Stimulated activated naive CD8-positive, alpha-beta T cell treated with anti-CD3 and anti-CD28 coated beads, Interleukin-15, Interleukin-2, amounts not matched to agents 100 ng/mL and 50 ng/mL, for 24 hours (primary cell): ENCODE measurements at regions not wholly inside any gene's neighbourhood (a gene's known extent, or its start where the extent isn't known, plus 50 kb on each side); places are given as distances from the start of the nearest gene placed in this dataset.
"Not testable (repeated sequence)": the region's sequence is repeated elsewhere in the genome, so short reads cannot be mapped to it uniquely, and the experiment has no call there.

Experiments used
- H3K27ac Mint-ChIP-seq: one replicate; pipeline ENCODE4 v1.8.0; 2021; ENCODE audit warnings: mild to moderate bottlenecking, mixed read lengths
- H3K27me3 Mint-ChIP-seq: one replicate; pipeline ENCODE4 v1.8.0; 2021; ENCODE audit warnings: mixed read lengths
- H3K36me3 Mint-ChIP-seq: one replicate; pipeline ENCODE4 v1.8.0; 2021; ENCODE audit warnings: low read depth, mixed read lengths
- H3K4me1 Mint-ChIP-seq: one replicate; pipeline ENCODE4 v1.8.0; 2021; ENCODE audit warnings: low read depth, mixed read lengths
- H3K4me3 Mint-ChIP-seq: one replicate; pipeline ENCODE4 v1.8.0; 2021; ENCODE audit warnings: mild to moderate bottlenecking, mixed read lengths
- H3K9me3 Mint-ChIP-seq: one replicate; pipeline ENCODE4 v1.8.0; 2021; ENCODE audit warnings: mixed read lengths

DNA sequence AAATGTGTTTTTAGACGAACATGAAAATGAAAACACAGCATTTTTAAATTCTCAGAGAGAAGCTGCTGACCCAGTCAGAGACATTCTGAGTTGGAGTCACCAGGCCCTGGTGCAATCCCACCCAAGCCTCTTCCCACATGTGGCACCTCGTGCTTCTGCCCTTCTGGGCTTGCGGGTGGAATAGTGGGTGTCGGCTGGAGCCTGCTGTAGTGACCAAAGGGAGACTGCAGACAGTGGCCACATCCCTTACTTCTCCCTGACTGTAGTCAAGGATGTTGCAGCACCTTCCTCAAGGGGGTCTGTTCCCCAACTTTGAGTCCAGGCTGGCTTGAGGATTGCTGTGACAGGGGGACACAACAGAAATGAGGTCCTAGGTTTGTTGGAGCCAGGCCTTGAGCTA, 104.4 kb upstream of the GLI2 start:
- Mint-ChIP-seq H3K4me3 (no peak overlapping the region), H3K36me3 (no peaks in the 10 kb centered on the region), H3K4me1 (no peaks in the 10 kb centered on the region), H3K27ac (no peak overlapping the region), H3K27me3 (no peaks in the 10 kb centered on the region), H3K9me3 (no peaks in the 10 kb centered on the region)

DNA sequence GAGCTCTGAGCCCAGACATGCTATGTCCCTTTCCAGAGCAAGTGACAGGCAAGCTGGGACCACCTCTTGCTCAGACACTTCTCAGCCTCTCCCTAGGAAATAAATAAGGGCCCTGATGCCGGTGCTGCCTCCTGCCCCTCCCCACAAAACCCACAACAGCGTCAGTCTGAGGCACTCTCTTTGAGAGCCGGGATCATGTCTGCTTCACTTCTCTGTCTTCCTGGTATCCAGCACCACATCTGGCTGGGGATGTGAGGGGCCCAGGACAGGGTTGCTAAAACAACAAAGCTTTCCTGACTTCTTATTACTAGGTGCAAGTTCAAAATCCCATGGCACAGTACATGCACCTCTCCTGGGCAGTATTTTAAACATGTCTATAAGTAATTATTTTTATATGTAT, 103.9 kb upstream of the GLI2 start:
- Mint-ChIP-seq H3K27me3 (no peaks in the 10 kb centered on the region), H3K36me3 (no peaks in the 10 kb centered on the region), H3K9me3 (no peaks in the 10 kb centered on the region), H3K4me1 (no peaks in the 10 kb centered on the region), H3K27ac (no peak overlapping the region), H3K4me3 (no peak overlapping the region)

DNA sequence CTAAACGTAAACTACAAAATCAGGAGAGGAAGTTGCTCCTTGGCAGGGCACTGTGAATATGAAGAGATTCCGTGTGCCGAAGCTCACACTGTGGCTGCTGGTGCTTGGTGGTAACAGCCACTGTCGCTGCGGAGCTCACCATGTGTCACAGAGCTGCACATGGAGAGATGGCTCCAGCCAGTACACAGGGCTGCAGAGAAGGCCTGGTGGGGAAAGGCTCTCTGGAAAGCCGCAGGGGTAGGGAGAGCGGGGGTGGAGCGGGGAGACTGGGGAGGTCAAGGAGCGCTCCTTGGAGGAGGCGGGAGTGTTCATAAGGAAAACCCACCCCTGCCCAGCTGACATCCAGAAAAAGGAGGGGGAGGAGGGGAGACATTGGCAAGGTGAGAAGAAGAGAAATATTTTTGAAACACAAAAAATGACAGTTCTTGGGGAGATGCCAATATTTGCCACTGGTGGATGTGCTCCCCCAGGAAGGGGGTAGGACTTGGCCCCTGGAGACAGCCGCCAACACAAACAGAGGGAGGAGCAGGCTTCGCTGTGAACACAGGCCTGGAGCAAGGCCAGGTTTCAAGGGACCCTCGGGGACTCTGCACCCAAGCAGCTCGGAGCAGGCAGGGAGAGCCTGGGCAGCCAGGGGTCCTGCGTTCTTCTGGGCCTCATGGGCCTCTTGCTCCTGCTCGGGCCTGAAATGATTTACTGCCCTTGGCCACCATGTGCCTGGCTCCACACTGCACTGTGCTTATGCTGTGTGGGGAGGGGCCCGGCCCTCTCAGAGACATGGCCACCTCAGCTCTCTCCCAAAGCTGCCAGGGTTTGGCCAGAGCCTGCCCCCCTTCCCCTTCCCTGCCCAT, 102.6 kb upstream of the GLI2 start:
- no peaks in the 10 kb centered on the region for H3K36me3 Mint-ChIP-seq
- no peaks in the 10 kb centered on the region for H3K4me1 Mint-ChIP-seq
- no peak overlapping the region for H3K27ac Mint-ChIP-seq
- H3K27me3 Mint-ChIP-seq: no peaks in the 10 kb centered on the region
- no peaks in the 10 kb centered on the region for H3K9me3 Mint-ChIP-seq
- no peak overlapping the region for H3K4me3 Mint-ChIP-seq

DNA sequence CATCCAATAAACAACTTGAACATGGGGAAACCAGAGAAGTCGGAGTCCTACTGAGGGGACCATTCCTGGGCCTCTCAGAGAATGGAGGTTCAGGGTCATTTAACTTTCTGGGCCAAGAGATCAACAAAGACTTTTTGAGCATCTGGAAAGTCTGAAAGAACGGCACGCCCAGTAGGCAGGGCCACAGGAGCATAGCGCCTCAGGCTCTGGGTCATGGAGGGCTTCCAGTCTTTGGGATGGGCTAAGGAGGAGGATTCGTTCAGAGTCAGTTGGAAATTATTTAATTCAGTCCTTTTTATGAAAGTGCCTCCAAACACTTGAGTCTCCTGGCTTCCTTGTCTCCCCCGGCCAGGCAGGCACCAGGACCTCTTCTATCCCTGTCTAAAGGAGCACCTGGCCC, 101.1 kb upstream of the GLI2 start:
- Mint-ChIP-seq H3K36me3 (no peaks in the 10 kb centered on the region), H3K27me3 (no peaks in the 10 kb centered on the region), H3K4me3 (no peak overlapping the region), H3K27ac (no peak overlapping the region), H3K4me1 (no peaks in the 10 kb centered on the region), H3K9me3 (no peaks in the 10 kb centered on the region)

DNA sequence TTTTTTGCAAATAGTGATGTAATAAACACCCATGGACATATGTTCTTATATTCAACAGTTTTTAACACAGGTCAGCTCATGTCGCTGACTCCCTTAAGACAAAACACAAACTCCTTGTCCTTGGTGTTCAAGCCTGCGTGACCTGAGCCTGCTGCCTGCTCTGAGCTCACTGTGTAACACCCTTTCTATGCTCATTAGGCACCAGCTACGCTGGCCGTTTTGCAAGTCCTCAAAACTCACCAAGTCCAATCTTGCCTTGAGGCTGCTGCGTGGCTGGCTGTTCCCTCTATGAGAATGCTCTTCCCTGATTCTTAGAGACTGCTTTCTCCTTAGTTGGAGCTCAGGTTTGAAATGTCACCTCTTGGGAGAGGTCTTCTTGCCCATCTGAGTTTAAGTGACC, 100.5 kb upstream of the GLI2 start:
- Mint-ChIP-seq H3K36me3 (no peaks in the 10 kb centered on the region), H3K4me3 (no peak overlapping the region), H3K27ac (no peak overlapping the region), H3K27me3 (no peaks in the 10 kb centered on the region), H3K9me3 (no peaks in the 10 kb centered on the region), H3K4me1 (no peaks in the 10 kb centered on the region)

DNA sequence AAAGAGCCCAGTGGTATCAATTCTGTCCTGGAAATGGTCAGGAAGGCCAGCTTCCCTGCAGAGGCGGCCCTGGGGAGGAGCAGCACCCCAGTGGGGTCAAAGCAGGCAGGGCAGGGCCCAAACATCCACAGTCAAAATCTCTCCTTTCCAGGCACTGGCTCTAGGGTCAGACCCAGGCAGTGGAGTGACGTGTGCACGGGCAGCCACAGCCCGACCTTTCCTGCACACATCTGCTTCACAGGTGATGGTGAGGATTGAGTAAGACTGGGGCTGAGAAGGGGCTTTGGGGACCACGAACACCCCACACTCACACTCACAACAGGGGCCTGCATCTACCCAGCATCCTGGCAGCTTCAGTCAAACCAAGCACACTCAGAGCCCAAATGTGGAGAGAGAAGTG, 97.8 kb upstream of the GLI2 start:
- Mint-ChIP-seq H3K9me3 (no peaks in the 10 kb centered on the region), H3K4me1 (no peaks in the 10 kb centered on the region), H3K27ac (no peak overlapping the region), H3K27me3 (no peaks in the 10 kb centered on the region), H3K36me3 (no peaks in the 10 kb centered on the region), H3K4me3 (no peak overlapping the region)

DNA sequence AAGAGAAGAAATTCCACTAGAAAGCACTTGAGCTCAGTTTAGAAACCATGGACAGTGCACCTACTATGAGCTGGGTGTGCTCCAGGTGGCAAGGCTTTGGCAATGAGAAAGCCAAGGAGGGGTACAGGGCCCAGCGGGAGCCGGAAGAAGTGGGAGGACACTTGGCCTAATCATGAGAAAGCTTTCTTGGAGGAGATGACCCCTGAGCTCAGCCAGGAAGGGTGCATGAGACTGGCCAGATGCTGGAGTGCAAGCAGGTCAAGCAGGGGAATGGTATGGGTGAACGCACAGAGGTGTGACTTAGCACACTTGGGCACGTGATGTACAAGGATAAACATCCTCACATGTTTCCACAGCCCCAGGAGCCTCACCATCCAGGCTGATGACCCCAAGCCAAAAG, 97.2 kb upstream of the GLI2 start:
- Mint-ChIP-seq H3K27me3 (no peaks in the 10 kb centered on the region), H3K9me3 (no peaks in the 10 kb centered on the region), H3K36me3 (no peaks in the 10 kb centered on the region), H3K4me3 (no peak overlapping the region), H3K27ac (no peak overlapping the region), H3K4me1 (no peaks in the 10 kb centered on the region)

DNA sequence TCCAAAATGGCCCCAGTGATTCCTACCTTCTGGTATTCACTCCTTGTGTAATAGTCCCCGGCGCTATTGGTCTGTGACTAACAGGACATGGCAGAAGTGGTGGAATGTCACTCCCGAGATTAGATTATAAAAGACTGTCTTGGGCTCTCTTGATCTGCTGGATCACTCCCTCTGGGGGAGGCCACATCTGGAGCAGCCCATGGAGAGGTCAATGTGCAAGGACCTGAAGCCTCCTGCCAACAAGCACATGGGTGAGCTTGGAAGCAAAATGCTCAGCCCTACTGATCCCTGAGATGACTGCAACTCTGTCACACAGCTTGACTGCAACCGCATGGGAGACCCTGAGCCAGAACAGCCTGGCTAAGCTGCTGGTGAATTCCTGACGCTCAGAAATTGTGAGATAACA, 94.3 kb upstream of the GLI2 start:
- Mint-ChIP-seq H3K4me3 (no peak overlapping the region), H3K9me3 (no peaks in the 10 kb centered on the region), H3K4me1 (no peaks in the 10 kb centered on the region), H3K36me3 (no peaks in the 10 kb centered on the region), H3K27ac (no peak overlapping the region), H3K27me3 (peaks cover 6% of the 10 kb centered on the region)

DNA sequence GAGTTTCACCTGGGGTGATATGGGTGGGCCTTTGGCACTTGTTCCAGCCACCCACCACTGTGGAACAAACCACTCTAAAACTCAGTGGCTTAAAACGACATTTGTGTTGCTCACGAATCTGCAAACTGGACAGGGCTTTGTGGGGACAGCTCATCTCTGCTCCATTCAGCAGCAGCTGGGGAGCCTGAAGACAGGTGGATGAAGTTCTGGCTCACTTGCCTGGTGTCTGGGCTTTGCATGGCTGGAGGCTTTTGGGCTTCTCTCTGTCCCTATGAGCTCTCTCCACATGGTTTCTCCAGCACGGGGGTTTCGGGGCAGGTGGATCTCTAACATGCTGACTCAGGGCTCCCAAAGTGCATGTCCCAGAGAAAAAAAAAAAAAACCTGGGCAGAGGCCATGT, 93.0 kb upstream of the GLI2 start:
- Mint-ChIP-seq H3K27me3 (peaks cover 6% of the 10 kb centered on the region), H3K4me1 (no peaks in the 10 kb centered on the region), H3K27ac (no peak overlapping the region), H3K9me3 (no peaks in the 10 kb centered on the region), H3K36me3 (no peaks in the 10 kb centered on the region), H3K4me3 (no peak overlapping the region)

DNA sequence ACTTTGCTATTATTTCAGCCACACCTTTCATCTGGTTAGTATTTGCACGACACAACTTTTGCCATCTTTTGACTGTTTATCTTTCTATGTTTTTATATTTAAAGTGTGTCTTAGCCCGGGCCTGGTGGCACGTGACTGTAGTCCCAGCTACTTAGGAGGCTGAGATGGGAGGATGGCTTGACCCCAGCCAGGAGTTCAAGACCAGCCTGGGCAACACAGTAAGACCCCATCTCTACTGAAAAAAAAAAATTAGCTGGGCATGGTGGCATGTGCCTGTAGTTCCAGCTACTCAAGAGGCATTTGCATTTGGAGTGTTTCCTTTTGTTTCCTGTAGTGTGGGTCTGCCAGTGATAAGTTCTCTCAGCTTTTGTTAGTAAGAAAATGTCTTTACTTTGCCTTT, 88.7 kb upstream of the GLI2 start:
- no peak overlapping the region for H3K27ac Mint-ChIP-seq
- H3K4me3 Mint-ChIP-seq: no peak overlapping the region
- H3K9me3 Mint-ChIP-seq: peaks cover 14% of the 10 kb centered on the region
- peaks cover 9% of the 10 kb centered on the region for H3K27me3 Mint-ChIP-seq
- H3K4me1 Mint-ChIP-seq: no peaks in the 10 kb centered on the region
- H3K36me3 Mint-ChIP-seq: peaks cover 5% of the 10 kb centered on the region

DNA sequence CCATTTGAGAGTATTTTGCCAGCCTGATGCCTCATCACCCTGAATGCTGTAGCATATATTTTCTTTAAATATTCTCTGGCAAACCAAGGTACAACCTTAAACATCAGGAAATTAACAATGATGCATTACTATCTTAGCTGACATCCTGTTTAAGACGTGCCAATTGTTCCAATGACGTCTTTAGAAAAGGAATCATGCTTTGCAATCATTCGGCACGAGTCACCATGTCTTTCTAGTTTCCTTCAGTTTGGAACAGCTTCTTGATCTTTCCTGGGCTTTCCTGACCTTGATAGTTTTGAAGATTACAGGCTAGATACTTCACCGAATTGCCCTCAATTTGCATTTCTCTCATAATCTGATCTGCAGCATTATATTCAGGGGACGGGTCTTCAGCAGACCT, 88.2 kb upstream of the GLI2 start:
- Mint-ChIP-seq H3K27me3 (peaks cover 11% of the 10 kb centered on the region), H3K27ac (no peak overlapping the region), H3K9me3 (peaks cover 14% of the 10 kb centered on the region), H3K4me3 (no peak overlapping the region), H3K4me1 (no peaks in the 10 kb centered on the region), H3K36me3 (peaks cover 5% of the 10 kb centered on the region)

DNA sequence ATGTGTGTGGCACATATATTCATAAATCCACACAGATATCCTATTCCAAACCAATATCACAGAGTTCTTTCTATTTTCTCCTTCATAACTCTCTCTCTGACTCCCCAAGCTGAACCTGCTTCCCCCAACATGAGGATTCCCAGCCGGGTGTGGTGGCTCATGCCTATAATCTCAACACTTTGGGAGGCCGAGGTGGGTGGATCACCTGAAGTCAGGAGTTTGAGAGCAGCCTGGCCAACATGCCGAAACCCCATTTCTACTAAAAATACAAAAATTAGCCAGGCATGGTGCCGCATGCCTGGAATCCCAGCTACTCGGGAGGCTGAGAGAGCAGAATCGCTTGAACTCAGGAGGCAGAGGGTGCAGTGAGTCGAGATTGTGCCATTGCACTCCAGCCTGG, 86.3 kb upstream of the GLI2 start:
- not testable (repeated sequence) for H3K4me3 Mint-ChIP-seq, H3K27ac Mint-ChIP-seq, H3K4me1 Mint-ChIP-seq, H3K36me3 Mint-ChIP-seq
- H3K27me3 Mint-ChIP-seq: peaks cover 29% of the 10 kb centered on the region
- peaks cover 19% of the 10 kb centered on the region for H3K9me3 Mint-ChIP-seq

DNA sequence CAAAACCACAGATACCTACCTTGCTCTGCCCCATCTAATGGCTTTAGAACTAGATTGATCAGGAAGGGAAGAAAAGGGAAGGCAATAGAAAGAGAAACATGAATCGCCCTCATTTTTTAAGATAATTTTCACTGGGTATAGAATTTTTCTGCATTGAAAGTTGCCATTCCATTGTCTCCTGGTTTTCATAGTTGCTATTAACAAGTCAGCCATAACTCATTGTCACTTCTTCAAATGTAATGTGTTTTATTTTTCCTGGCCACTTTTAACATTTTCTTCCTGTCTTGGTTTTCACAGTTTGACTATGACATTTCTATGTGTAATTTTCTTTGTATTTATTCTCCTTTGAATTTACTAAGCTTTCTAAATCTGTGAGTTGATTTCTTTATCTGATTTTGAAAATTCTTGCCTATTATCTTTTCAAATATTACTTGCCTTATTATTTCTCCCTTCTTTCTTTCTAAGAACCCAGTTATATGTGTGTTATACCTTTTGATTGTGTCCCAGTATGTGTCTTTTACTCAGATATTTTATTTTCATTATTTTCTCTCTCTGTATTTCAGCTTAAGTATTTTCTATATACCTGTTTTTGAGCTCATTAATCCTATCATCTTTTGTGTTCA, 85.5 kb upstream of the GLI2 start:
- Mint-ChIP-seq H3K4me1 (no peaks in the 10 kb centered on the region), H3K4me3 (no peak overlapping the region), H3K9me3 (peaks cover 19% of the 10 kb centered on the region), H3K36me3 (peaks cover 5% of the 10 kb centered on the region), H3K27ac (no peak overlapping the region), H3K27me3 (peaks cover 30% of the 10 kb centered on the region)

DNA sequence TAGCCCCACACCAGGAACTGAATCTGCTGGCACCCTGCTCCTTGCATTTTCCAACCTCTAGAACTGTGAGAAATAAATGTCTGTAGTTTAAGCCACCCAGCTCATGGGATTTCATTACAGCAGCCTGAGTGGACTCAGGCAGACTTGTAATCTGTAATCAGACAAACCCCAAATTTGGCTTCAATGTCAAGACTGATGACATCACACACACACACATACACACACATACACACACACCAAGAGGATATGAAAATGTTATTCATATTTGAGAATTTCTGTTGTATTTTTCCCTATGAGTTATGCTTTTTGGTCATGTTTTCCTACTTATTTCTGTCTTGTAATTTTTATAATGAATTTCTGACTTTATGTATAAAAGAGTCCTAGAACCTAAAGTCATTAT, 83.8 kb upstream of the GLI2 start:
- Mint-ChIP-seq H3K4me1 (no peaks in the 10 kb centered on the region), H3K27me3 (peaks cover 35% of the 10 kb centered on the region), H3K27ac (no peak overlapping the region), H3K4me3 (no peak overlapping the region), H3K36me3 (peaks cover 5% of the 10 kb centered on the region), H3K9me3 (peaks cover 19% of the 10 kb centered on the region)

DNA sequence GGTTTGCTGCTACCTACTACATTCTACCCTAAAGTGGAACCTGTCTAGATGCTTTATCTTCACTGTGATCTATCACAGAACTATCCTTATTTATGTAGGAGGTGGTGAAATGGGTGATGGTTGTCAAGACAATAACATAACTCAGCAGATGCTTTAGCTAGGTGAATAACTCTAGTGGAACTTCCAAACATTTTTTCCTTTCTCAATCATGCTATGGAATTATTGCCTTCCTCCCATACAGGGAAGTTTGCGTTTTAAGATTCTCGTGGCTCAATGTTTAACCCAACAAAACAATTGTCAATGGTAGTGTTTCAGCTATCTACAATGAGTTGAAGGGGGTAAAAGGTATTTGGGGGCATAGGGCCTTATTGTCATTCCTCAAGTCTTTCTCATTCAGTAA, 82.6 kb upstream of the GLI2 start:
- Mint-ChIP-seq H3K36me3 (peaks cover 5% of the 10 kb centered on the region), H3K9me3 (peaks cover 19% of the 10 kb centered on the region), H3K27me3 (peaks cover 39% of the 10 kb centered on the region), H3K4me3 (no peak overlapping the region), H3K4me1 (no peaks in the 10 kb centered on the region), H3K27ac (no peak overlapping the region)

DNA sequence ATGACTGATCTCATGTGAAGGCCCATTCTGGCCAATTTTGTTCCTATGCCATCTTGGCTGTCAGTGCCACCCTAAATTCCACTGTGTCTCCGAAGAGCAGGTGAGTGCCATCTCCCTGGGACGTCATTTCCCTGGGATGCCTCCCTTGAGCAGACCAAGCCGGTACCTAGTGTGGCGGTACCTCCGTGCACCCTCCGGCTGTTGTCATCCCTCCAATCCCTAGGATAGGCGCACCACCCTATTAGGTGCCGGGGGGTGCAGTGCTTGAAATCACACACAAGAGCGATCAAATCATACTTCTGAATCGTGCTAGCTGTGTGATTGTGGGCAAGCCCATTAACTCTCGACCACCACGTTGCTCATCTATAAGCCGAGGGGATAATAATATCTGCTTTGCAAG, 81.8 kb upstream of the GLI2 start:
- Mint-ChIP-seq H3K36me3 (peaks cover 5% of the 10 kb centered on the region), H3K4me1 (no peaks in the 10 kb centered on the region), H3K27me3 (peaks cover 42% of the 10 kb centered on the region), H3K9me3 (peaks cover 19% of the 10 kb centered on the region), H3K4me3 (no peak overlapping the region), H3K27ac (no peak overlapping the region)
